ENCODE measurements at regions not wholly inside any gene's neighbourhood (a gene's known extent, or its start where the extent isn't known, plus 50 kb on each side); places are given as distances from the start of the nearest gene placed in this dataset.

- no peak for DNase-seq
Observed at GRCh38 chr9:91043056-91043810, 241.6 kb downstream of the SYK start.

GRCh38 chr9:91043811-91044175 is 242.2 kb downstream of the SYK start:
- DNase-seq, result no peak

GRCh38 chr9:91044354-91044753 is 242.7 kb downstream of the SYK start:
- no peak for DNase-seq

GRCh38 chr9:91045041-91045440 is 243.4 kb downstream of the SYK start:
- no peak for DNase-seq

- DNase-seq, result no peak
Observed at GRCh38 chr9:91047529-91047928, 245.9 kb downstream of the SYK start.

GRCh38 chr9:91047993-91048607 is 246.5 kb downstream of the SYK start:
- peak; percentile 94 for DNase-seq

- DNase-seq, result no peak
Observed at GRCh38 chr9:91048749-91049148, 247.1 kb downstream of the SYK start.

- DNase-seq, result no peak
Observed at GRCh38 chr9:91053824-91054223, 252.2 kb downstream of the SYK start.

GRCh38 chr9:91055845-91056244 is 254.2 kb downstream of the SYK start:
- no peak for DNase-seq

- no peak for DNase-seq
Observed at GRCh38 chr9:91056486-91056885, 254.9 kb downstream of the SYK start.

GRCh38 chr9:91056917-91057316 is 255.3 kb downstream of the SYK start:
- DNase-seq, result no peak

GRCh38 chr9:91059713-91060112 is 258.1 kb downstream of the SYK start:
- DNase-seq, result no peak

GRCh38 chr9:91060520-91061343 is 259.1 kb downstream of the SYK start:
- peak; percentile 93 for DNase-seq

GRCh38 chr9:91061506-91061905 is 259.9 kb downstream of the SYK start:
- no peak for DNase-seq

- DNase-seq, result no peak
Observed at GRCh38 chr9:91062281-91062680, 260.7 kb downstream of the SYK start.

- DNase-seq, result no peak
Observed at GRCh38 chr9:91063471-91063870, 261.9 kb downstream of the SYK start.

GRCh38 chr9:91065231-91066041 is 263.8 kb downstream of the SYK start:
- no peak for DNase-seq

- no peak for DNase-seq
Observed at GRCh38 chr9:91066042-91066415, 264.4 kb downstream of the SYK start.

- DNase-seq, result no peak
Observed at GRCh38 chr9:91066856-91067255, 265.2 kb downstream of the SYK start.

GRCh38 chr9:91067306-91067860 is 265.8 kb downstream of the SYK start:
- no peak for DNase-seq

- peak; percentile 97 for DNase-seq
Observed at GRCh38 chr9:91071184-91071990, 269.8 kb downstream of the SYK start.
